Upper lobe of left lung (tissue), 4 donors: ENCODE measurements at regions not wholly inside any gene's neighbourhood (a gene's known extent, or its start where the extent isn't known, plus 50 kb on each side); places are given as distances from the start of the nearest gene placed in this dataset.

Experiments
- CTCF ChIP-seq, 6 experiments: fragments of 450-650 bp in 4 of 6; fragments of 200-600 bp in 2 of 6; sonication (generic) in 2 of 6; IDR thresholded peaks; one replicate each; pipeline ENCODE4 v1.5.1; 2016 to 2019; ENCODE audit warnings: antibody characterized with exemption in 6 of 6
- EP300 ChIP-seq, 4 donors: sonication (generic); formaldehyde crosslinking; IDR thresholded peaks; one replicate each; pipeline ENCODE4 v1.5.1; 2017; ENCODE audit warnings: antibody characterized with exemption in 4 of 4, control low read depth in 2 of 4
- POLR2A ChIP-seq, 4 donors: fragments of 450-650 bp; IDR thresholded peaks; one replicate each; pipeline ENCODE4 v1.5.1; 2016 to 2017; ENCODE audit warnings: antibody characterized with exemption in 4 of 4, mild to moderate bottlenecking in 2 of 4
- POLR2AphosphoS5 ChIP-seq, 2 donors: sonication (generic); formaldehyde crosslinking; IDR thresholded peaks; one replicate each; pipeline ENCODE4 v1.5.1; 2017; ENCODE audit warnings: antibody characterized with exemption in 2 of 2

- no peak for TF ChIP-seq CTCF (IDR thresholded peaks at IDR 0.05)
- no peak for TF ChIP-seq POLR2A (IDR thresholded peaks at IDR 0.05)
- TF ChIP-seq EP300 (IDR thresholded peaks at IDR 0.05) = no peak
- TF ChIP-seq POLR2AphosphoS5 (IDR thresholded peaks at IDR 0.05) = no peak
Measured at GRCh38 chr16:54455030-54455725, 168.6 kb upstream of the IRX3 start.
